BLaER1 treated with 17β-estradiol and CSF1 and Interleukin-3, amounts not matched to agents 10 nM and 100 nM (cell line): ENCODE measurements at regions not wholly inside any gene's neighbourhood (a gene's known extent, or its start where the extent isn't known, plus 50 kb on each side); places are given as distances from the start of the nearest gene placed in this dataset.
A peak's percentile ranks its signal among the peaks of the same experiment; 100 is the strongest.
"Not testable (repeated sequence)": the region's sequence is repeated elsewhere in the genome, so short reads cannot be mapped to it uniquely, and the experiment has no call there.

ENCODE experiments used
- H3K27ac ChIP-seq, 11 experiments: shearing (Covaris generic); formaldehyde crosslinking; 2 replicates each; pipeline ENCODE4 v1.8.1; 2022
- H3K27me3 ChIP-seq, 11 experiments: shearing (Covaris generic); formaldehyde crosslinking; 2 replicates each; pipeline ENCODE4 v1.8.1; 2022
- H3K36me3 ChIP-seq, 11 experiments: shearing (Covaris generic); formaldehyde crosslinking; 2 replicates each; pipeline ENCODE4 v1.8.1; 2022
- H3K4me1 ChIP-seq, 10 experiments: shearing (Covaris generic); formaldehyde crosslinking; 2 replicates each; pipeline ENCODE4 v1.8.1; 2022
- H3K4me2 ChIP-seq, 11 experiments: shearing (Covaris generic); formaldehyde crosslinking; 2 replicates each; pipeline ENCODE4 v1.8.1; 2022
- H3K4me3 ChIP-seq, 10 experiments: shearing (Covaris generic); formaldehyde crosslinking; 2 replicates each; pipeline ENCODE4 v1.8.1; 2022
- H3K9ac ChIP-seq, 11 experiments: shearing (Covaris generic); formaldehyde crosslinking; 2 replicates each; pipeline ENCODE4 v1.8.1; 2022
- H3K9me3 ChIP-seq, 11 experiments: shearing (Covaris generic); formaldehyde crosslinking; replicated peaks in 1 of 11; 2 replicates each; pipeline ENCODE4 v1.8.1; 2022
- H4K20me1 ChIP-seq, 11 experiments: shearing (Covaris generic); formaldehyde crosslinking; 2 replicates each; pipeline ENCODE4 v1.8.1; 2022
- Cebpa-rat ChIP-seq, 11 experiments: shearing (Covaris generic); IDR thresholded peaks; 2 replicates each; pipeline ENCODE4 v1.8.1; 2022

- Histone ChIP-seq H3K4me2 (no peak overlapping the region), H4K20me1 (no peaks in the 10 kb centered on the region), H3K4me3 (no peak overlapping the region), H3K4me1 (no peaks in the 10 kb centered on the region), H3K36me3 (no peaks in the 10 kb centered on the region), H3K9me3 (peaks cover 0 to 13% (median 10%) of the 10 kb centered on the region in 11 experiments; a peak in 16 of 22 replicates), H3K27me3 (no peaks in the 10 kb centered on the region), H3K9ac (no peak overlapping the region), H3K27ac (no peak overlapping the region)
- TF ChIP-seq Cebpa-rat (IDR thresholded peaks at IDR 0.05): no peak
These were observed 1043.8 kb upstream of the EDIL3 start for GRCh38 chr5:85428426-85428934.

- H3K9ac ChIP-seq, H3K4me3 ChIP-seq, H3K27ac ChIP-seq, H3K4me1 ChIP-seq, H4K20me1 ChIP-seq, H3K4me2 ChIP-seq, H3K36me3 ChIP-seq, H3K27me3 ChIP-seq: not testable (repeated sequence)
- H3K9me3 ChIP-seq: peaks cover 0 to 13% (median 10%) of the 10 kb centered on the region in 11 experiments; a peak in 16 of 22 replicates
These were observed 1047.0 kb upstream of the EDIL3 start for GRCh38 chr5:85431726-85432125.

GRCh38 chr5:85441156-85441555 lies 1056.5 kb upstream of the EDIL3 start:
- no peak overlapping the region for H3K4me2 ChIP-seq

GRCh38 chr5:85441853-85442252 lies 1057.2 kb upstream of the EDIL3 start:
- Histone ChIP-seq H4K20me1 (no peaks in the 10 kb centered on the region), H3K27ac (no peak overlapping the region), H3K4me1 (no peaks in the 10 kb centered on the region), H3K27me3 (no peaks in the 10 kb centered on the region), H3K9ac (no peak overlapping the region), H3K4me3 (no peak overlapping the region), H3K4me2 (no peak overlapping the region), H3K9me3 (no peaks in the 10 kb centered on the region), H3K36me3 (no peaks in the 10 kb centered on the region)
- TF ChIP-seq Cebpa-rat (IDR thresholded peaks at IDR 0.05): no peak

More at GRCh38 chr5:85441156-85441555, 1056.5 kb upstream of the EDIL3 start:
- Histone ChIP-seq H3K27me3 (no peaks in the 10 kb centered on the region), H3K9me3 (no peaks in the 10 kb centered on the region), H3K4me1 (no peaks in the 10 kb centered on the region), H3K27ac (no peak overlapping the region), H3K9ac (no peak overlapping the region), H3K4me3 (no peak overlapping the region), H4K20me1 (no peaks in the 10 kb centered on the region), H3K36me3 (no peaks in the 10 kb centered on the region)
- TF ChIP-seq Cebpa-rat (IDR thresholded peaks at IDR 0.05): no peak

GRCh38 chr5:85452322-85453025 lies 1067.8 kb upstream of the EDIL3 start:
- Histone ChIP-seq H3K27me3 (no peaks in the 10 kb centered on the region), H3K4me2 (peak overlapping the region in 6 of 11 experiments; percentile 7 to 64 (median 41); a peak in 9 of 22 replicates), H4K20me1 (no peaks in the 10 kb centered on the region), H3K4me3 (no peak overlapping the region), H3K9ac (peak overlapping the region in 1 of 11 experiments; percentile 8; a peak in 2 of 22 replicates), H3K9me3 (no peaks in the 10 kb centered on the region), H3K36me3 (no peaks in the 10 kb centered on the region), H3K4me1 (peaks cover 0 to 22% (median 5%) of the 10 kb centered on the region in 10 experiments; a peak in 10 of 20 replicates), H3K27ac (peak overlapping the region in 5 of 11 experiments; percentile 12 to 63 (median 50); a peak in 7 of 22 replicates)
- TF ChIP-seq Cebpa-rat (IDR thresholded peaks at IDR 0.05): no peak

- Histone ChIP-seq H3K4me1 (peaks cover 0 to 22% (median 5%) of the 10 kb centered on the region in 10 experiments; a peak in 10 of 20 replicates), H3K9ac (peak overlapping the region in 1 of 11 experiments; percentile 8; a peak in 2 of 22 replicates), H3K9me3 (no peaks in the 10 kb centered on the region), H3K36me3 (no peaks in the 10 kb centered on the region), H4K20me1 (no peaks in the 10 kb centered on the region), H3K27ac (peak overlapping the region in 5 of 11 experiments; percentile 12 to 63 (median 50); a peak in 7 of 22 replicates), H3K4me3 (no peak overlapping the region), H3K27me3 (no peaks in the 10 kb centered on the region), H3K4me2 (peak overlapping the region in 6 of 11 experiments; percentile 7 to 64 (median 41); a peak in 9 of 22 replicates)
- peak in 1 of 11 experiments; percentile 10; a peak in 1 of 22 replicates for TF ChIP-seq Cebpa-rat (IDR thresholded peaks at IDR 0.05)
These were observed 1068.3 kb upstream of the EDIL3 start for GRCh38 chr5:85453026-85453349.

GRCh38 chr5:85458319-85458718 lies 1073.6 kb upstream of the EDIL3 start:
- H3K4me2 ChIP-seq: no peak overlapping the region
- H3K9me3 ChIP-seq: no peaks in the 10 kb centered on the region
- no peaks in the 10 kb centered on the region for H3K36me3 ChIP-seq
- no peak overlapping the region for H3K4me3 ChIP-seq
- H3K9ac ChIP-seq: no peak overlapping the region
- peaks cover 0 to 13% (median 4%) of the 10 kb centered on the region in 10 experiments; a peak in 11 of 20 replicates for H3K4me1 ChIP-seq
- H4K20me1 ChIP-seq: no peaks in the 10 kb centered on the region
- TF ChIP-seq Cebpa-rat (IDR thresholded peaks at IDR 0.05): no peak
- H3K27ac ChIP-seq: no peak overlapping the region
- no peaks in the 10 kb centered on the region for H3K27me3 ChIP-seq

- H3K9me3 ChIP-seq: peaks cover 0 to 8% (median 0%) of the 10 kb centered on the region in 11 experiments; a peak in 2 of 22 replicates
- H3K4me1 ChIP-seq: peaks cover 0 to 8% (median 4%) of the 10 kb centered on the region in 10 experiments; a peak in 8 of 20 replicates
- no peak for TF ChIP-seq Cebpa-rat (IDR thresholded peaks at IDR 0.05)
- no peaks in the 10 kb centered on the region for H4K20me1 ChIP-seq
- no peaks in the 10 kb centered on the region for H3K36me3 ChIP-seq
- no peak overlapping the region for H3K4me2 ChIP-seq
- H3K27ac ChIP-seq: no peak overlapping the region
- H3K27me3 ChIP-seq: no peaks in the 10 kb centered on the region
- no peak overlapping the region for H3K9ac ChIP-seq
- H3K4me3 ChIP-seq: no peak overlapping the region
These were observed 1078.3 kb upstream of the EDIL3 start for GRCh38 chr5:85462957-85463356.

GRCh38 chr5:85466423-85466822 lies 1081.7 kb upstream of the EDIL3 start:
- Histone ChIP-seq H3K36me3 (no peaks in the 10 kb centered on the region), H3K9ac (no peak overlapping the region), H3K9me3 (peaks cover 0 to 12% (median 0%) of the 10 kb centered on the region in 11 experiments; a peak in 2 of 22 replicates), H3K4me2 (no peak overlapping the region), H3K4me3 (no peak overlapping the region), H3K27ac (no peak overlapping the region), H4K20me1 (no peaks in the 10 kb centered on the region), H3K27me3 (no peaks in the 10 kb centered on the region), H3K4me1 (no peaks in the 10 kb centered on the region)
- TF ChIP-seq Cebpa-rat (IDR thresholded peaks at IDR 0.05): no peak
